HG03175 (cell line): ENCODE measurements at regions not wholly inside any gene's neighbourhood (a gene's known extent, or its start where the extent isn't known, plus 50 kb on each side); places are given as distances from the start of the nearest gene placed in this dataset.

Experiments used
- ATAC-seq: cut with Tn5 transposase; IDR thresholded peaks from one replicate; pipeline ENCODE4 v1.9.1; 2021; ENCODE audit warnings: mild to moderate bottlenecking, moderate library complexity; ENCODE audit not compliant: unreplicated experiment

- no peak for ATAC-seq
Observed at GRCh38 chr9:107922260-107922659, 432.7 kb upstream of the KLF4 start.

GRCh38 chr9:107919263-107919662 lies 429.7 kb upstream of the KLF4 start:
- no peak for ATAC-seq

- no peak for ATAC-seq
Observed at GRCh38 chr9:107918749-107919148, 429.2 kb upstream of the KLF4 start.

- ATAC-seq = no peak
Observed at GRCh38 chr9:107914151-107914550, 424.6 kb upstream of the KLF4 start.

- no peak for ATAC-seq
Observed at GRCh38 chr9:107907715-107908114, 418.1 kb upstream of the KLF4 start.

- no peak for ATAC-seq
Observed at GRCh38 chr9:107907255-107907654, 417.7 kb upstream of the KLF4 start.

GRCh38 chr9:107906074-107906473 lies 416.5 kb upstream of the KLF4 start:
- ATAC-seq = no peak

GRCh38 chr9:107905308-107906020 lies 415.9 kb upstream of the KLF4 start:
- ATAC-seq = no peak

GRCh38 chr9:107899961-107900330 lies 410.4 kb upstream of the KLF4 start:
- no peak for ATAC-seq

GRCh38 chr9:107898761-107899160 lies 409.2 kb upstream of the KLF4 start:
- no peak for ATAC-seq

GRCh38 chr9:107896544-107896943 lies 407.0 kb upstream of the KLF4 start:
- no peak for ATAC-seq

- ATAC-seq = no peak
Observed at GRCh38 chr9:107895501-107896001, 406.0 kb upstream of the KLF4 start.

GRCh38 chr9:107894572-107895261 lies 405.1 kb upstream of the KLF4 start:
- no peak for ATAC-seq

- ATAC-seq = no peak
Observed at GRCh38 chr9:107890921-107891465, 401.4 kb upstream of the KLF4 start.

- no peak for ATAC-seq
Observed at GRCh38 chr9:107888773-107889227, 399.2 kb upstream of the KLF4 start.

GRCh38 chr9:107886826-107887225 lies 397.3 kb upstream of the KLF4 start:
- no peak for ATAC-seq

GRCh38 chr9:107883496-107884124 lies 394.0 kb upstream of the KLF4 start:
- peak; percentile 95 for ATAC-seq

GRCh38 chr9:107881626-107882300 lies 392.2 kb upstream of the KLF4 start:
- ATAC-seq = no peak

GRCh38 chr9:107878462-107878861 lies 388.9 kb upstream of the KLF4 start:
- ATAC-seq = no peak

GRCh38 chr9:107875571-107875980 lies 386.0 kb upstream of the KLF4 start:
- ATAC-seq = no peak
